Calu3 (cell line): ENCODE measurements at regions not wholly inside any gene's neighbourhood (a gene's known extent, or its start where the extent isn't known, plus 50 kb on each side); places are given as distances from the start of the nearest gene placed in this dataset.
"Not testable (repeated sequence)": the region's sequence is repeated elsewhere in the genome, so short reads cannot be mapped to it uniquely, and the experiment has no call there.

ENCODE experiments used
- BruUV-seq: library from RNA; stranded (reverse); fragments of 400-500 nt; replicated peaks from 2 replicates; lab custom pipeline; 2021; lab: Mats Ljungman, UMichigan
- CTCF ChIA-PET: fragments of 300-600 bp; sonication (Branson Sonifier 250); formaldehyde crosslinking; loops from one replicate; lab custom pipeline; 2022; ENCODE audit warnings: antibody characterized with exemption; lab: Charles Lee
- DNase-seq: peaks from one replicate; pipeline ENCODE4 v3.0.0; 2022
- H3K27ac Mint-ChIP-seq: one replicate; pipeline ENCODE4 v1.8.0; 2022; ENCODE audit warnings: mixed read lengths; ENCODE audit not compliant: unreplicated experiment
- H3K27me3 Mint-ChIP-seq: one replicate; pipeline ENCODE4 v1.8.0; 2022; ENCODE audit warnings: mixed read lengths; ENCODE audit not compliant: unreplicated experiment
- H3K36me3 Mint-ChIP-seq: one replicate; pipeline ENCODE4 v1.8.0; 2022; ENCODE audit warnings: mild to moderate bottlenecking, moderate library complexity, mixed read lengths; ENCODE audit not compliant: insufficient read depth, unreplicated experiment
- H3K4me1 Mint-ChIP-seq: one replicate; pipeline ENCODE4 v1.8.0; 2022; ENCODE audit warnings: mild to moderate bottlenecking, low read depth, mixed read lengths; ENCODE audit not compliant: unreplicated experiment
- H3K4me3 Mint-ChIP-seq: one replicate; pipeline ENCODE4 v1.8.0; 2022; ENCODE audit warnings: mild to moderate bottlenecking, low read depth, moderate library complexity, mixed read lengths; ENCODE audit not compliant: unreplicated experiment
- H3K9me3 Mint-ChIP-seq: one replicate; pipeline ENCODE4 v1.8.0; 2022; ENCODE audit warnings: low read depth, mixed read lengths; ENCODE audit not compliant: unreplicated experiment
- CTCF ChIP-seq: fragments of 200-600 bp; IDR thresholded peaks from one replicate; pipeline ENCODE4 v1.8.0; 2022; ENCODE audit warnings: antibody characterized with exemption; ENCODE audit not compliant: unreplicated experiment
- intact Hi-C: fragments of 100-400 bp; cut with micrococcal nuclease; formaldehyde crosslinking; loops from one replicate; pipeline ENCODE4 v1.10.0; 2022; ENCODE audit not compliant: unreplicated experiment

- BruUV-seq = no TSS peak
- Mint-ChIP-seq H3K4me1 (no peaks in the 10 kb centered on the region), H3K4me3 (no peak overlapping the region), H3K27me3 (no peaks in the 10 kb centered on the region), H3K27ac (no peak overlapping the region), H3K36me3 (no peaks in the 10 kb centered on the region), H3K9me3 (no peaks in the 10 kb centered on the region)
- no peak for DNase-seq
- CTCF ChIA-PET = interaction anchor here (0.5 kb wide), 1 partner anchor 559 kb away, joined by 6 read pairs; no protein-coding TSS in a partner anchor
- intact Hi-C loops = no loop called here
- no peak for TF ChIP-seq CTCF
Measured at GRCh38 chr9:73049280-73049679, 96.4 kb upstream of the ALDH1A1 start.

- H3K4me1 Mint-ChIP-seq = no peaks in the 10 kb centered on the region
- no peaks in the 10 kb centered on the region for H3K9me3 Mint-ChIP-seq
- intact Hi-C loops = no loop called here
- H3K36me3 Mint-ChIP-seq = no peaks in the 10 kb centered on the region
- CTCF ChIA-PET = interaction anchor here (0.9 kb wide), 1 partner anchor 10 kb away, joined by 3 read pairs; no protein-coding TSS in a partner anchor
- DNase-seq = no peak
- H3K4me3 Mint-ChIP-seq = no peak overlapping the region
- no peaks in the 10 kb centered on the region for H3K27me3 Mint-ChIP-seq
- TF ChIP-seq CTCF = no peak
- H3K27ac Mint-ChIP-seq = no peak overlapping the region
- no TSS peak for BruUV-seq
Measured at GRCh38 chr9:73046769-73047168, 93.9 kb upstream of the ALDH1A1 start.

GRCh38 chr9:73044776-73045175 is 91.9 kb upstream of the ALDH1A1 start:
- H3K9me3 Mint-ChIP-seq, CTCF ChIA-PET, H3K27ac Mint-ChIP-seq, H3K27me3 Mint-ChIP-seq, H3K4me3 Mint-ChIP-seq, DNase-seq, intact Hi-C loops, H3K4me1 Mint-ChIP-seq, H3K36me3 Mint-ChIP-seq, BruUV-seq: not testable (repeated sequence)

- H3K4me1 Mint-ChIP-seq = peaks cover 14% of the 10 kb centered on the region
- H3K27me3 Mint-ChIP-seq = no peaks in the 10 kb centered on the region
- TF ChIP-seq CTCF = no peak
- BruUV-seq = no TSS peak
- no peak for DNase-seq
- H3K36me3 Mint-ChIP-seq = no peaks in the 10 kb centered on the region
- no peak overlapping the region for H3K27ac Mint-ChIP-seq
- intact Hi-C loops = no loop called here
- H3K4me3 Mint-ChIP-seq = no peak overlapping the region
- CTCF ChIA-PET = no interaction called here
- H3K9me3 Mint-ChIP-seq = no peaks in the 10 kb centered on the region
Measured at GRCh38 chr9:73042155-73042554, 89.3 kb upstream of the ALDH1A1 start.
